Fibroblast of lung (primary cell): ENCODE measurements at regions not wholly inside any gene's neighbourhood (a gene's known extent, or its start where the extent isn't known, plus 50 kb on each side); places are given as distances from the start of the nearest gene placed in this dataset.

Source experiments
- DNase-seq, 2 donors: peaks; one replicate each; pipeline versions ENCODE4 v3.0.0 to v3.0.0-alpha.2; 2010; ENCODE audit warnings: low read depth in 2 of 2
- H2AFZ ChIP-seq: 2 replicates; pipeline ENCODE4 v1.5.1; 2012; ENCODE audit warnings: low read length, control low read depth, inconsistent platforms
- H3K27ac ChIP-seq: 2 replicates; pipeline ENCODE4 v1.5.1; 2011; ENCODE audit warnings: low read length, control low read depth; ENCODE audit not compliant: insufficient read depth
- H3K27me3 ChIP-seq: 2 replicates; pipeline ENCODE4 v1.5.1; 2011; ENCODE audit warnings: mild to moderate bottlenecking, low read length; ENCODE audit not compliant: control insufficient read depth, insufficient read depth
- H3K36me3 ChIP-seq: 2 replicates; pipeline ENCODE4 v1.5.1; 2011; ENCODE audit warnings: low read length; ENCODE audit not compliant: control insufficient read depth, insufficient read depth
- H3K4me1 ChIP-seq: 2 replicates; pipeline ENCODE4 v1.5.1; 2011; ENCODE audit warnings: low read length; ENCODE audit not compliant: control insufficient read depth, insufficient read depth; ENCODE audit errors: extremely low read depth
- H3K4me2 ChIP-seq: 2 replicates; pipeline ENCODE4 v1.5.1; 2011; ENCODE audit warnings: low read length, control low read depth; ENCODE audit not compliant: insufficient read depth; ENCODE audit errors: extremely low read depth
- H3K4me3 ChIP-seq, 4 experiments: fragments of 200-600 bp in 1 of 4; sonication (generic) in 1 of 4; replicated peaks in 1 of 4; 2 replicates each; pipeline ENCODE4 v1.5.1; 2011 to 2016; ENCODE audit warnings: low read length in 4 of 4, low read depth in 3 of 4, mild to moderate bottlenecking in 3 of 4, control low read depth in 2 of 4, inconsistent platforms in 1 of 4, mixed read lengths in 1 of 4; ENCODE audit not compliant: insufficient read depth in 1 of 4; ENCODE audit errors: control extremely low read depth in 1 of 4
- H3K79me2 ChIP-seq: 2 replicates; pipeline ENCODE4 v1.5.1; 2012; ENCODE audit warnings: mild to moderate bottlenecking, low read length, inconsistent platforms; ENCODE audit not compliant: control insufficient read depth, insufficient read depth
- H3K9ac ChIP-seq: 2 replicates; pipeline ENCODE4 v1.5.1; 2011; ENCODE audit warnings: mild to moderate bottlenecking, low read length, control low read depth; ENCODE audit not compliant: insufficient read depth
- H3K9me3 ChIP-seq: 2 replicates; pipeline ENCODE4 v1.5.1; 2012; ENCODE audit warnings: low read depth, low read length; ENCODE audit not compliant: control insufficient read depth, insufficient read depth
- H4K20me1 ChIP-seq: 2 replicates; pipeline ENCODE4 v1.5.1; 2011; ENCODE audit warnings: low read length; ENCODE audit not compliant: control insufficient read depth, insufficient read depth; ENCODE audit errors: extremely low read depth
- EZH2 ChIP-seq: IDR thresholded peaks from 2 replicates; pipeline ENCODE4 v1.5.1; 2012; ENCODE audit warnings: low read length, control low read depth, mild to moderate bottlenecking; ENCODE audit errors: missing control alignments
- TF ChIP-seq, protein P1 (sequence below), 2 donors: IDR thresholded peaks in 1 of 2; conservative IDR thresholded peaks in 1 of 2; 1 replicate in 1 of 2; 2 replicates in 1 of 2; pipeline ENCODE4 v1.5.1; 2011 to 2012; ENCODE audit warnings: low read length in 2 of 2, control low read depth in 1 of 2, inconsistent platforms in 1 of 2, low read depth in 1 of 2, mild to moderate bottlenecking in 1 of 2

DNA sequence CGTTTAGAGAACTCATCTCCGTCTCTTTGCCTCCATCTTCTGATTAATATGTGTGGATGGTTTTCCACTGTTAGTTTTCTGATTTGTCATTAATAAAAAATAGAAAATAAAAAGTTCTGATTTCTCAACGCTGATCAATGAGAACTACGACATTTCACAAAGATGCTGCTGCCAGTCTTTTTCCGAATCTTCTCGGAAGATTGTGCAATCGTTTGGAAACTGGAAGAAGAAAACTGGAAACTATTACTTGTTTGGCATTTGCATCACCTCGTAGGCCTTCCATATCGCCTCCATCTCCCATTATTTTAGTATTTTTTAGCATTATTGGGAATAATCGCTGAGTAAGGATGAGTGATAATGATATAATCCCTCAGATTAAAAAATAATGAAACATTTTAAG lies 123.2 kb upstream of the KLF6 start:
- DNase-seq: no peak
- Histone ChIP-seq H3K27ac (no peak overlapping the region), H2AFZ (no peak overlapping the region), H3K79me2 (no peaks in the 10 kb centered on the region), H3K4me1 (peaks cover 8% of the 10 kb centered on the region), H3K9ac (no peak overlapping the region), H3K4me3 (no peak overlapping the region), H4K20me1 (no peaks in the 10 kb centered on the region), H3K36me3 (no peaks in the 10 kb centered on the region), H3K4me2 (no peak overlapping the region), H3K27me3 (no peaks in the 10 kb centered on the region), H3K9me3 (no peaks in the 10 kb centered on the region)
- TF ChIP-seq, protein P1, sequence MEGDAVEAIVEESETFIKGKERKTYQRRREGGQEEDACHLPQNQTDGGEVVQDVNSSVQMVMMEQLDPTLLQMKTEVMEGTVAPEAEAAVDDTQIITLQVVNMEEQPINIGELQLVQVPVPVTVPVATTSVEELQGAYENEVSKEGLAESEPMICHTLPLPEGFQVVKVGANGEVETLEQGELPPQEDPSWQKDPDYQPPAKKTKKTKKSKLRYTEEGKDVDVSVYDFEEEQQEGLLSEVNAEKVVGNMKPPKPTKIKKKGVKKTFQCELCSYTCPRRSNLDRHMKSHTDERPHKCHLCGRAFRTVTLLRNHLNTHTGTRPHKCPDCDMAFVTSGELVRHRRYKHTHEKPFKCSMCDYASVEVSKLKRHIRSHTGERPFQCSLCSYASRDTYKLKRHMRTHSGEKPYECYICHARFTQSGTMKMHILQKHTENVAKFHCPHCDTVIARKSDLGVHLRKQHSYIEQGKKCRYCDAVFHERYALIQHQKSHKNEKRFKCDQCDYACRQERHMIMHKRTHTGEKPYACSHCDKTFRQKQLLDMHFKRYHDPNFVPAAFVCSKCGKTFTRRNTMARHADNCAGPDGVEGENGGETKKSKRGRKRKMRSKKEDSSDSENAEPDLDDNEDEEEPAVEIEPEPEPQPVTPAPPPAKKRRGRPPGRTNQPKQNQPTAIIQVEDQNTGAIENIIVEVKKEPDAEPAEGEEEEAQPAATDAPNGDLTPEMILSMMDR (conservative IDR thresholded peaks at IDR 0.05 in 1 of 2, IDR thresholded peaks at IDR 0.05 in 1 of 2; ENCODE audit: low read depth in 1 of 2, low read length in 2 of 2): no peak
- no peak for TF ChIP-seq EZH2

DNA sequence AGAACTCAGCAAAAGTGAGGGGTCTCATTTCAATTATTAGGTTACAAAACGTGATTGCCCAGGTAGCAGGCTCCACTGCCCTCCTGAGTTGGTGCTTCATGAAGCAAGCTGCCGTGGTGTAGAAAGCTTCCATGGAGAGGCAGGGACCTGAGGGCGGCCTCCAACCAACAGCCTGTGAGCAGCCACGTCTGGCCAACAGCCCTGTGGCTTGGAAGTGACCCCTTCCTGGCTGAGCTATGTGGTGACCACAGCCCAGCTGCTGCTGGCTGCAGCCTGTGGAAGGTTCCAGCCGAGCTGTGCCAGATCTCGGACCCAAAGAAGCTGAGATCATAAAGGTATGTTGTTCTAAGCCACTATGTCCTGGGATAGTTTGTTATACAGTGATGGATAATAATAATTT lies 122.5 kb upstream of the KLF6 start:
- peak overlapping the region; percentile 83 for H3K27ac ChIP-seq
- no peaks in the 10 kb centered on the region for H3K9me3 ChIP-seq
- H3K79me2 ChIP-seq: no peaks in the 10 kb centered on the region
- peak; percentile 85 to 93 for DNase-seq
- H3K9ac ChIP-seq: peak overlapping the region; percentile 51
- H3K27me3 ChIP-seq: no peaks in the 10 kb centered on the region
- TF ChIP-seq, protein P1 (conservative IDR thresholded peaks at IDR 0.05 in 1 of 2, IDR thresholded peaks at IDR 0.05 in 1 of 2; ENCODE audit: low read depth in 1 of 2, low read length in 2 of 2): no peak
- TF ChIP-seq EZH2: no peak
- no peaks in the 10 kb centered on the region for H3K36me3 ChIP-seq
- peak overlapping the region; percentile 36 for H3K4me2 ChIP-seq
- no peaks in the 10 kb centered on the region for H4K20me1 ChIP-seq
- H2AFZ ChIP-seq: no peak overlapping the region
- peak overlapping the region in 1 of 4 experiments; percentile 19 for H3K4me3 ChIP-seq
- H3K4me1 ChIP-seq: peaks cover 13% of the 10 kb centered on the region

DNA sequence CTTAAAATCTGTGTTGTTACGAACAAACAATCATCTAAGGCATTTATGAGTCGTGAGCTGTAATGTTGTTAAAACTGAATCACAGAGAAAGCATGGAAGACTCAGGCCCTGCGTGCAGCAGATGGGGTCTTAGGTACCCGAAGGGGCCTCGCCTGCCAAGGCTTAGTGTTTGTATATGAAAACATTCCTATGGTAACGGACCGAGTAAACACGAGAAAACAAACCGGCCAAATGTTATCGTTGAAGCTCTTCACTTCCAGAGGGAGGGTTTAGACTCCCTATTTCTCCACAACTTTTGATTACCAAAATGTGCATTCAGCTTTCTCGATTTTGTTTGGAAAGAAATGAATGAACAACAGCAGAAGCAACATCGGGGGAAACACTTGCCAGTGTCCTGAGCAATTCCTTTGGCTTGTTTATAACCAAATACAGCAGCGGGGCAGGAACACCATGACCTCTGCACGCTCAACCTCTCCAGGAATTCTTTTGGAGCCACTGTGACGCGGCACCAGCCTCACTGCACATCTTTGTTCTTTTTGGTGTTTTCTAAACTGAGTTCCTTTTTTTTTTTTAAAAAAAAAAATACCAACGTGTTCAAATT lies 121.6 kb upstream of the KLF6 start:
- TF ChIP-seq EZH2: no peak
- TF ChIP-seq, protein P1 (conservative IDR thresholded peaks at IDR 0.05 in 1 of 2, IDR thresholded peaks at IDR 0.05 in 1 of 2; ENCODE audit: low read depth in 1 of 2, low read length in 2 of 2): no peak
- Histone ChIP-seq H3K4me1 (peaks cover 15% of the 10 kb centered on the region), H3K9ac (peak overlapping the region; percentile 40), H3K27me3 (no peaks in the 10 kb centered on the region), H3K79me2 (no peaks in the 10 kb centered on the region), H3K36me3 (no peaks in the 10 kb centered on the region), H4K20me1 (no peaks in the 10 kb centered on the region), H3K9me3 (no peaks in the 10 kb centered on the region), H3K27ac (peak overlapping the region; percentile 83), H2AFZ (peak overlapping the region; percentile 21), H3K4me3 (peak overlapping the region in 2 of 4 experiments; percentile 8 to 19), H3K4me2 (peak overlapping the region; percentile 36)
- DNase-seq: peak; percentile 83 to 96
